DMS53 treated with DMSO at 0.1 percent for 48 hours (cell line): ENCODE measurements at regions not wholly inside any gene's neighbourhood (a gene's known extent, or its start where the extent isn't known, plus 50 kb on each side); places are given as distances from the start of the nearest gene placed in this dataset.

Experiments
- DNase-seq: peaks from one replicate; lab custom pipeline; 2025; ENCODE audit not compliant: unreplicated experiment; lab: John Stamatoyannopoulos, UW

GRCh38 chr20:50459124-50459918, 50.9 kb upstream of the PTPN1 start:
- no peak for DNase-seq

- no peak for DNase-seq
These were observed 50.0 kb upstream of the PTPN1 start for GRCh38 chr20:50460115-50460607.
